Parathyroid adenoma (tissue), 2 donors: ENCODE measurements at regions not wholly inside any gene's neighbourhood (a gene's known extent, or its start where the extent isn't known, plus 50 kb on each side); places are given as distances from the start of the nearest gene placed in this dataset.

Experiments used
- H2AFZ ChIP-seq: fragments of 300-600 bp; sonication (generic); one replicate; pipeline ENCODE4 v1.7.0; 2017; ENCODE audit warnings: antibody characterized with exemption, mild to moderate bottlenecking
- H3K27ac ChIP-seq: fragments of 300-600 bp; sonication (generic); one replicate; pipeline ENCODE4 v1.7.0; 2017
- H3K27me3 ChIP-seq: fragments of 300-600 bp; sonication (generic); one replicate; pipeline ENCODE4 v1.7.0; 2017; ENCODE audit warnings: low read length; ENCODE audit not compliant: control insufficient read depth, insufficient read depth
- H3K36me3 ChIP-seq: fragments of 300-600 bp; sonication (generic); one replicate; pipeline ENCODE4 v1.7.0; 2017; ENCODE audit warnings: low read length; ENCODE audit not compliant: control insufficient read depth, insufficient read depth
- H3K4me1 ChIP-seq: fragments of 300-600 bp; sonication (generic); one replicate; pipeline ENCODE4 v1.7.0; 2017; ENCODE audit warnings: control low read depth
- H3K4me2 ChIP-seq: fragments of 300-600 bp; sonication (generic); one replicate; pipeline ENCODE4 v1.7.0; 2017; ENCODE audit warnings: low read length
- H3K4me3 ChIP-seq: fragments of 300-600 bp; sonication (generic); one replicate; pipeline ENCODE4 v1.7.0; 2017; ENCODE audit warnings: low read depth, low read length
- H3K79me2 ChIP-seq: fragments of 300-600 bp; sonication (generic); one replicate; pipeline ENCODE4 v1.7.0; 2017; ENCODE audit warnings: control low read depth
- H3K9ac ChIP-seq: fragments of 300-600 bp; sonication (generic); one replicate; pipeline ENCODE4 v1.7.0; 2017; ENCODE audit warnings: mild to moderate bottlenecking
- H3K9me3 ChIP-seq: fragments of 300-600 bp; sonication (generic); one replicate; pipeline ENCODE4 v1.7.0; 2017; ENCODE audit warnings: low read length; ENCODE audit not compliant: control insufficient read depth
- TF ChIP-seq, protein P1 (sequence below): fragments of 300-600 bp; sonication (generic); IDR thresholded peaks from one replicate; pipeline ENCODE4 v1.7.0; 2017; ENCODE audit warnings: antibody characterized with exemption, mild to moderate bottlenecking
- donor health status: primary hyperparathyroidism.

DNA sequence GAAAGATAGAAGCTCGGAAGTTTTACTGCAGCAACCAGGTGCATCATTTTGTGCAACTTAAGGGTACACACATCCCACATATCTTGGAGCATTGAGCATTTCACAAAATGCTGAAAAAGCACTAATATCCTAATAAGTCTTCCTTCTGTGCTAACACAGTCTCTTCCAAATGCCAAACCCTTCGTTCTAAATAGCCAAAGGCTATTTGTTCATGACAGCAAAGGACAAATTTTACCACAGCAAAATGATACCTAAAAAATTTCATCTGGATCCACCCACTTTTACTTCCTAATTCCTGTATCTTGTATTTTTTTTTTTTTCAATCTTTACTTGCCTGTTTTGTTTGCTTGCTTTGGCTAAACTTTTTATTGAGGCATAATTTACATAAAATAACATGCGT, 435.0 kb downstream of the RND3 start:
- Histone ChIP-seq H3K27ac (no peak overlapping the region), H3K27me3 (no peaks in the 10 kb centered on the region), H3K4me1 (no peaks in the 10 kb centered on the region), H2AFZ (no peak overlapping the region), H3K4me3 (no peak overlapping the region), H3K4me2 (no peak overlapping the region), H3K9ac (no peak overlapping the region), H3K79me2 (no peaks in the 10 kb centered on the region), H3K36me3 (no peaks in the 10 kb centered on the region), H3K9me3 (no peaks in the 10 kb centered on the region)
- TF ChIP-seq, protein P1, sequence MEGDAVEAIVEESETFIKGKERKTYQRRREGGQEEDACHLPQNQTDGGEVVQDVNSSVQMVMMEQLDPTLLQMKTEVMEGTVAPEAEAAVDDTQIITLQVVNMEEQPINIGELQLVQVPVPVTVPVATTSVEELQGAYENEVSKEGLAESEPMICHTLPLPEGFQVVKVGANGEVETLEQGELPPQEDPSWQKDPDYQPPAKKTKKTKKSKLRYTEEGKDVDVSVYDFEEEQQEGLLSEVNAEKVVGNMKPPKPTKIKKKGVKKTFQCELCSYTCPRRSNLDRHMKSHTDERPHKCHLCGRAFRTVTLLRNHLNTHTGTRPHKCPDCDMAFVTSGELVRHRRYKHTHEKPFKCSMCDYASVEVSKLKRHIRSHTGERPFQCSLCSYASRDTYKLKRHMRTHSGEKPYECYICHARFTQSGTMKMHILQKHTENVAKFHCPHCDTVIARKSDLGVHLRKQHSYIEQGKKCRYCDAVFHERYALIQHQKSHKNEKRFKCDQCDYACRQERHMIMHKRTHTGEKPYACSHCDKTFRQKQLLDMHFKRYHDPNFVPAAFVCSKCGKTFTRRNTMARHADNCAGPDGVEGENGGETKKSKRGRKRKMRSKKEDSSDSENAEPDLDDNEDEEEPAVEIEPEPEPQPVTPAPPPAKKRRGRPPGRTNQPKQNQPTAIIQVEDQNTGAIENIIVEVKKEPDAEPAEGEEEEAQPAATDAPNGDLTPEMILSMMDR: no peak

DNA sequence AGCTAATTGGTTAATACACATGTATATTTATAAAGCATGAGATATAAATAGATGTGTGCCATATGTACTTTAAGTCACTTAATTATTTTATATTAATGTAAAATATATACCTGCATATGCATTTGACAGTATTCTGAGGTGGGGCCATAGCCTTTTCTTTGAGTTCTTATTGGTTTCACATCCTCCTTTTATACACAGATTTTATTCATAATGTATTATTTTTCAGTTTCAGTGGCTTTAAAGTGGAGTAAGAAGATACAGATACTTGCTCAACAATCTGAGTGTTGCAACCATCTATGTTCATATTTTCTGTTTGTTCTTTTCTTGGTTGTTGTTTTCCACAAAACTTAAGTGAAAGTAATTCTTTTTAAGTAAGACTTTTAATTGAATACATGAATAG, 436.5 kb downstream of the RND3 start:
- no peaks in the 10 kb centered on the region for H3K27me3 ChIP-seq

DNA sequence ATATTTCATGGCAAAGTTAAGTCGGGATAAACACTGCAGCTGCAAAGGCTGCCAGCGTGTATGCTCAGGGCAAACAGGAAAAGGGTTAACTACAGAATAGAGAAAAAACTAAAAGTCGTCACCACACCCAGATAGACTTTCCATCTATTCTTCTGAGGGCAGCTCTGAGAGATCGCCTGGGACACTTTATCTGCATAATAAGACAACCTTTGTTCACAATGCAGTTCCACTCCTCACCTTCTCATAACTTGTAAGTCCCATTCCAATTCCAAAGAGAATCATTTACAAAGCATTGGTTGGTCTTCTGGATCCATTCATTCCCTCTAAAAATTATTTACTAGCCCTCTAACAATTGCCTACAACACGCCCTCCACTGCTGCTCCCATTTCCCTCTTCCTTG, 437.4 kb downstream of the RND3 start:
- Histone ChIP-seq H3K4me3 (no peak overlapping the region), H3K4me1 (no peaks in the 10 kb centered on the region), H2AFZ (no peak overlapping the region), H3K27me3 (no peaks in the 10 kb centered on the region), H3K9me3 (no peaks in the 10 kb centered on the region), H3K27ac (no peak overlapping the region), H3K79me2 (no peaks in the 10 kb centered on the region), H3K4me2 (no peak overlapping the region), H3K9ac (no peak overlapping the region), H3K36me3 (no peaks in the 10 kb centered on the region)
- TF ChIP-seq, protein P1: no peak

More for the DNA sequence above, 436.5 kb downstream of the RND3 start:
- TF ChIP-seq, protein P1: no peak
- Histone ChIP-seq H3K9ac (no peak overlapping the region), H3K4me1 (no peaks in the 10 kb centered on the region), H3K9me3 (no peaks in the 10 kb centered on the region), H2AFZ (no peak overlapping the region), H3K79me2 (no peaks in the 10 kb centered on the region), H3K4me2 (no peak overlapping the region), H3K36me3 (no peaks in the 10 kb centered on the region), H3K27ac (no peak overlapping the region), H3K4me3 (no peak overlapping the region)

DNA sequence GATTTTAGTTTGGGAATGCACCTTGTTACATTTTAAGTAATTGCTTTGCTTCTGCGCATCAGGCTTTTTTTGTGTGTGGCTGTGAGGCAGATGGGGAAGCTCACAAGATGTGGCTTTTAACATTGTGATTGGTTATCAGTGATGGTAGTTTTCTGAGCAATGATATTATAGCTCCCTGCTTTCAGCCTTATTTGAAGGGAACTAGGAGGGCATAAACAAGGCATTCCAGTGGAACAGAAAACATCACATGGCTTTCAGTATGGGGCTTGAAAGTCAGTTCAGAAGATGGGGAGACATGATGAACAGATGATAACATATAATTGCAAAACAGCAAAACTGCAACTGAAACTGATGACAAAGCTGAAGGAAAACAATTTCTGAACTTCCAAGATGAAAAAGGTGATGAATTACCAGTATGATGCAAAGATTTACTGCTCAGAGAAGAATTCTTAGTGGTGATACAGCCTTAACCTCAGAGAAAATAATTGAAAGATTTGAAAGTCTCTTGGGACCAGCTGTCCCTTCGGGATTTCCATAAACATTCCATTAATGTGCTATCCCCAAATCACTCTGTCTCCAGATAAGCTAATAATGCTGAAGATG, 439.7 kb downstream of the RND3 start:
- H3K27me3 ChIP-seq: no peaks in the 10 kb centered on the region
- H3K27ac ChIP-seq: no peak overlapping the region
- H3K9me3 ChIP-seq: no peaks in the 10 kb centered on the region
- no peaks in the 10 kb centered on the region for H3K36me3 ChIP-seq
- H3K4me3 ChIP-seq: no peak overlapping the region
- no peaks in the 10 kb centered on the region for H3K4me1 ChIP-seq
- H3K4me2 ChIP-seq: no peak overlapping the region
- TF ChIP-seq, protein P1: no peak
- H3K79me2 ChIP-seq: no peaks in the 10 kb centered on the region
- no peak overlapping the region for H2AFZ ChIP-seq
- H3K9ac ChIP-seq: no peak overlapping the region

DNA sequence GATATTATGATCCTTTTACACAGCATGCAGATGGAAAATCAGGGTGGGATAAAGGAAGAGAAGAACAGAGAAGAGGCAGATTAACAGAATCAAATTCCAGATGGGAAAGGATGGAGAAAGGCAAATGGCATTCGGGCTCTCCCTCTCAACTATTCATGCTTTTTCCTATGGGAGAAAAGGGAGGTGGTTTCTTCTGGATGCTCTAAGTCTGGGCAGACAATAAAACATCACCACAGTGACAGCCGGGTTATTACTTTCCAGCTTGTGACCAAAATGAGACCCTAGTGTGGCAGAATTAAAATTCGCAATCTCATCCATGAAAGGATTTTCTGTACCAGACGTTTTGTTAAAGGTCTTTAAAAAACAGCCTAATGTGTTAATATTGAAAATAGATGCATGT, 440.7 kb downstream of the RND3 start:
- TF ChIP-seq, protein P1: no peak
- no peak overlapping the region for H3K4me3 ChIP-seq

More for the DNA sequence above, 440.7 kb downstream of the RND3 start:
- H3K27me3 ChIP-seq: no peaks in the 10 kb centered on the region
- H3K9me3 ChIP-seq: no peaks in the 10 kb centered on the region
- no peaks in the 10 kb centered on the region for H3K79me2 ChIP-seq
- H3K4me2 ChIP-seq: no peak overlapping the region
- H3K36me3 ChIP-seq: no peaks in the 10 kb centered on the region
- no peak overlapping the region for H3K9ac ChIP-seq
- no peaks in the 10 kb centered on the region for H3K4me1 ChIP-seq
- no peak overlapping the region for H2AFZ ChIP-seq
- no peak overlapping the region for H3K27ac ChIP-seq
